ENCODE measurements at regions not wholly inside any gene's neighbourhood (a gene's known extent, or its start where the extent isn't known, plus 50 kb on each side); places are given as distances from the start of the nearest gene placed in this dataset.
A peak's percentile ranks its signal among the peaks of the same experiment; 100 is the strongest.

GRCh38 chr1:243944429-243945160 is 94.6 kb upstream of the AKT3 start:
- TF ChIP-seq CTCF (conservative IDR thresholded peaks at IDR 0.05), result no peak
- no CpG with 5 or more reads among the region's 21 CpGs for whole genome bisulfite sequencing (ENCODE audit: extremely low coverage, insufficient read length, low lambda C conversion rate)
- Histone ChIP-seq H3T11ph (ENCODE audit: low read length) (no peak overlapping the region), H3K27ac (ENCODE audit: insufficient read length, low read depth, low read length) (no peak overlapping the region), H2AK5ac (ENCODE audit: insufficient read length, low read length) (no peak overlapping the region), H3K79me1 (ENCODE audit: insufficient read depth, low read depth, low read length, poor library complexity, severe bottlenecking) (no peaks in the 10 kb centered on the region), H3K14ac (ENCODE audit: insufficient read depth, low read length) (no peak overlapping the region), H2BK5ac (ENCODE audit: insufficient read length, low read length) (no peak overlapping the region), H3K9ac (ENCODE audit: extremely low read depth, insufficient read length, low read length) (no peak overlapping the region), H4K5ac (ENCODE audit: insufficient read length, low read depth, low read length) (no peak overlapping the region), H2AFZ (ENCODE audit: low read length) (no peak overlapping the region), H3K9me3 (ENCODE audit: control insufficient read depth, low read depth, low read length) (no peaks in the 10 kb centered on the region), H3K4me2 (ENCODE audit: insufficient read depth, insufficient read length, low read length) (peak overlapping the region; percentile 7), H4K20me1 (ENCODE audit: control insufficient read depth, insufficient read depth, insufficient read length) (no peaks in the 10 kb centered on the region), H2BK120ac (ENCODE audit: low read depth, low read length, poor library complexity, severe bottlenecking) (no peak overlapping the region), H3K27me3 (ENCODE audit: insufficient read depth, low read length) (no peaks in the 10 kb centered on the region; the same call in 1 of the 2 replicates), H3K23me2 (ENCODE audit: insufficient read length, low read depth, low read length, poor library complexity, severe bottlenecking) (peaks cover 2% of the 10 kb centered on the region), H3K4me1 (ENCODE audit: insufficient read depth, low read length) (no peaks in the 10 kb centered on the region; the same call in 1 of the 2 replicates), H3K56ac (ENCODE audit: insufficient read length, low read depth, low read length) (no peak overlapping the region), H3K4ac (ENCODE audit: low read depth, low read length) (no peak overlapping the region), H2BK15ac (ENCODE audit: low read depth, low read length) (no peak overlapping the region), H3K23ac (ENCODE audit: insufficient read length, low read depth, low read length) (no peak overlapping the region), H2BK20ac (ENCODE audit: low read depth, low read length, poor library complexity, severe bottlenecking) (no peak overlapping the region), H2BK12ac (ENCODE audit: insufficient read length, low read depth, low read length) (no peak overlapping the region), H4K91ac (ENCODE audit: insufficient read length, low read depth, low read length) (no peak overlapping the region), H3K18ac (ENCODE audit: insufficient read length, low read depth, low read length) (no peak overlapping the region), H3K79me2 (ENCODE audit: insufficient read depth, low read length) (no peaks in the 10 kb centered on the region), H4K8ac (replicated peaks; ENCODE audit: insufficient read length, low read depth, low read length) (no peak overlapping the region)
- H3K27ac Mint-ChIP-seq, result no peak overlapping the region
- peaks cover 57% of the 10 kb centered on the region for H3K27me3 Mint-ChIP-seq (ENCODE audit: low read depth)
- peak overlapping the region; percentile 11 to 68; a peak in 4 of 5 replicates for H3K4me3 Mint-ChIP-seq
- peaks cover 37 to 41% of the 10 kb centered on the region in 2 experiments for H3K4me1 Mint-ChIP-seq
- H3K36me3 Mint-ChIP-seq (ENCODE audit: insufficient read depth in 1 of 3, low read depth in 3 of 3), result peaks cover 0 to 2% (median 0%) of the 10 kb centered on the region in 3 experiments; a peak in 2 of 7 replicates
- H3K9me3 Mint-ChIP-seq, result peaks cover 0 to 6% of the 10 kb centered on the region in 2 experiments; a peak in 1 of 5 replicates
- peak; percentile 80 for DNase-seq

Data from H9 (cell line).